ENCODE measurements at regions not wholly inside any gene's neighbourhood (a gene's known extent, or its start where the extent isn't known, plus 50 kb on each side); places are given as distances from the start of the nearest gene placed in this dataset.
A peak's percentile ranks its signal among the peaks of the same experiment; 100 is the strongest.

DNA sequence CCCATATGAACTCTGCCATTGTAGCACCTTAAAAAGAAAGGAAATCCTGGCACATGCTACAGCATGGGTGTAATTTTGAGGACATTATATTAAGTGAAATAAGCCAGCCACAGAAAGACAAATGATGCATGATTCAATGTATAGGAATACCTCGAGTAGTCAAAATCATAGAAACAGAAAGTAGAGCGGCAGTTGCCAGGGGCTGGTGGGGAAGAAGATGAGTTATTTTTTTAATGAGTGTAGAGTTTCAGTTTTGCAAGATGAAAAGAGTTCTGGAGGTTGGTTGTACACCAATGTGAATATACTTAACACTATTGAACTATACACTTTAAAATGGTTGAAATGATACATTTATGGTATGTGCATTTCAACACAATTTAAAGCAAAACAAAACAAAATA lies 133.0 kb downstream of the ZDHHC21 start:
- DNase-seq: no peak

DNA sequence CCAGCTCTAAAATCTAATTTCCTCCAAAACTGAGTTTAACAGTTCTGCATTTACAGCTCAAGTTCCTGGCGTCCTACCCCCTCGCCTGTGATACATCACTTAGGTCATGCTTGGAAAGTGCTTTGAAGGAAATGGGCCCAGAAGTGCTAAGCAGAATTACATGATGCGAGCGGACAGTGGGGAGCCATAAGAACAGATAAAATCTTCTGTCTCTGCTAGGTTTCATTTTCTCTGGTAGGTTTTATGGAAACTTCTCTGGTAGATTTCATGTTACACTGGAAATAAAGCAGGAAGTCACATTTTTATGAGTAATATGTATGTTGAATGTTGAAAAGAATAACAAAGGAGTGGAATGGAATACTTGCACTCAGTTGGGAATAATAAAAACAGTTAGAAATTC lies 138.3 kb downstream of the ZDHHC21 start:
- no peak for DNase-seq

DNA sequence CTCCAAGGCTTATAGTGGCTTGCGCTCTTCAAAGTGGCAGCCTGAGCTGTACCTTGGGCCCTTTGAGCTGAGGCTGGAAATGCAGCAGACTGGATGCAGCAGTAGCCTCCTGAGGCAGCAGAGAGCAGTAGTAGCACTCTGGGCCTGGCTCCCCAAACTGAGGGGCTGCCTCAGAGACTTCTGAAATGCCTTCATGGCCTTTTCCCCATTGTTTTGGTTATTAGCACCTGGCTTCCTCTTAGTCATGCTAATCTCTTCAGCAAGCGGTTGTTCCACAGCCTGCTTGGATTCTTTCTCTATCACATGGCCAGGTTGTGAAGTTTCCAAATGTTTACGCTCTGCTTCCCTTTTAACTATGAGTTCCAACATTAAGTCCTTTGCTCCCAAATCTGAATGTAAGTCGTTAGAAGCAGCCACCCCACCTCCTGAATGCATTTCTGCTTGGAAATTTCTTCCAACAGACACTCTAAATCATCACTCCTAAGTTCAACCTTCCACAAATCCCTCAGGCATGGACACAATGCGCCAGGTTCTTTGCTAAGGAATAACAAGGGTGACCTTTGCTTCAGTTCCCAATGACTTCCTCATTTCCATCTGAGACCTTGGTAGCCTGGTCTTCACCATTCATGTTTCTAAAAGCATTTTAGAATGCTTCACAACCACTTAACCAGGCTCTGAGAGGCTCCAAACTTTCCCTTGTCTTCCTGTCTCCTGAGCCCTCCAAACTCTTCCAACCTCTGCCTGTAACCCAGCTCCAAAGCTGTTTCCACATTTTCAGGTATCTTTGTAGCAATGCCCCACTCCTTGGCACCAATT lies 145.8 kb downstream of the ZDHHC21 start:
- DNase-seq: no peak

DNA sequence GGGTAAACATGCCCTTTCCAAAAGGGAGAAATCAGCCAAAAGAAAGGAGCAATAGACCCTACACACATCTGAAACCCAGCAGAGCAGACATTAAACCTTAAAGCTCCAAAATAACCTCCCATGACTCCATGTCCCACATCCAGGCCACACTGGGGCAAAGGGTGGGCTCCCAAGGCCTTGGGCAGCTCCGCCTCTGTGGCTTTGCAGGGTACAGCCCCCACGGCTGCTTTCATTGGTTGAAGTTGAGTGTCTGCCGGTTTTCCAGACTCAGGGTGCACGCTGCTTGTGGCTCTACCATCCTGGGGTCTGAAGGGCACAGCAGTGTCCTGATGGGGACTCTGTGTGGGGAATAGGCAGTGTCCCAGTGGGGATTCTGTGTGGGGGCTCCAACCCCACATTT lies 146.5 kb downstream of the ZDHHC21 start:
- no peak for DNase-seq

DNA sequence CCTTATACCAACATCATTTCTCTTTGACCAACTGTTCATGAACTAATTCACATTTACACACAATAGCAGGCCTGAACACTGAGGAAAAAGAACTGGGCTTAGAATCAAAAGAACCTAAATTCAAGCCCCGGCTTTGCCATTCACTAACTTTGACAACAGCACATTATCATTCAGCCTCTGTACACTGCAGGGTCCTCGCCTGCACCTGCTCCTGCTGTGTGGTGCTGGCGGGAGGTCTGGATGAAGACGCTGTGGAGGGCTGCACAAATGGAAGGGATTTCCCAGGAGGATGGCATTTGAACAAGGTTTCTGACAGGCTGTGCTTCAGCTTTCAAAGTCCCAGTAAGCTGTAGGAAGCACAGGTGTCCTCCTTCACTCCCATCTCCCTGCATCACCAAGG lies 151.2 kb downstream of the ZDHHC21 start:
- peak; percentile 43 for DNase-seq

DNA sequence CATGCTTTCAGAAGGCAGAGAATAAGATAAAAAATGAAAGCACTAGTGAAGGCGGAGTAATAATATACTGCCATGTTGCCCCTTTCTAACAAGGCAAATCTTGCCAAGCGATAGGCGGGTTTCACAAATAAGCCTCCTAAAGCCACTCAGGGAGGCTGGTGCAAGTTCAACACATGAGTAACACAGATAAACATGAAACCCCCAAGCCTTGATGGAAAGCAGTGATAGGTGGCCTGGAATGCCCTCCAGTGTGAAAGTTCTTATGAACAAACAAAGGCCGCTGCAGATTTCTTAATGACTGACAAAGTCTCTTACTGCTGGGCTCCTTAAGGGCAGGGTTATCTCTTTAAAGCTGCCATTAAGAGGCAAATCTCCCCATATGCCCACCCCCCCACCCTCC lies 154.7 kb downstream of the ZDHHC21 start:
- DNase-seq: no peak

DNA sequence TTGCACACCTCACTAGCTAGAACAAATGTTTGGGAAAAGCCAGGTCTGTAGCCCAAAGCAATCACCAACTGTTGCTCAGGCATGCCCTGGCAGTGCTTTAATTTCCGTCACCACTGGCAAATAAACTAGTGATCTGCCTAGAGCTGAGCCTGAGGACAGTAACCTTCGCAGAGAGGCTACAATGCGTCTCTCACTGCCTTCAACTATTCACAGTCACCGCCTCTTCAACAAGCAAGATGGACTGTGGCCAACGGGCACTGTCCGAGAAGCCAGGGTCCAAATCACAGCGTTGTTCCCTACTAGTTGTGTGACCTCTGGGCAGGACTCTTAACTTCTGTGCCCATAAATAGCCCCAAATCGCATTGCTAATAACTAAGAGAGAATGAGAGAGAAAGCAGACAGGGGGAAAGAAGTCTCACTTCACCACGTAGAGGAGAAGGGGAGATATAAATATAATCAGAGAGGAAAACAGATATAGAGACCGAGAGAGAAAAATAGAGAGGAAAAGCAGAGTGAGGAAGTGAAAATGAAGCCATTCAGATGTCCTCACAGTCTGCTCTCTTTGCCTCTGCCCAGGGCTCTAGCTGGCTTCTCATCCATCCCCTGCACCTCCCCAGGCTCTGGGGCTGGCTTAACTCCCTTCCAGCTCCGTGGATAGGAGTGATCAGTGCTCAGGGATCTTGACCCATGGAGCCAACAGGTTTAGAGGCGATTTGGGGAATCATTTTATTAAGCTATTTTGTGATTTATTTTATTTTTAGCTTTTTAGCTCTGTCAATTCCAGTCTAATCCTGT lies 157.9 kb downstream of the ZDHHC21 start:
- no peak for DNase-seq

DNA sequence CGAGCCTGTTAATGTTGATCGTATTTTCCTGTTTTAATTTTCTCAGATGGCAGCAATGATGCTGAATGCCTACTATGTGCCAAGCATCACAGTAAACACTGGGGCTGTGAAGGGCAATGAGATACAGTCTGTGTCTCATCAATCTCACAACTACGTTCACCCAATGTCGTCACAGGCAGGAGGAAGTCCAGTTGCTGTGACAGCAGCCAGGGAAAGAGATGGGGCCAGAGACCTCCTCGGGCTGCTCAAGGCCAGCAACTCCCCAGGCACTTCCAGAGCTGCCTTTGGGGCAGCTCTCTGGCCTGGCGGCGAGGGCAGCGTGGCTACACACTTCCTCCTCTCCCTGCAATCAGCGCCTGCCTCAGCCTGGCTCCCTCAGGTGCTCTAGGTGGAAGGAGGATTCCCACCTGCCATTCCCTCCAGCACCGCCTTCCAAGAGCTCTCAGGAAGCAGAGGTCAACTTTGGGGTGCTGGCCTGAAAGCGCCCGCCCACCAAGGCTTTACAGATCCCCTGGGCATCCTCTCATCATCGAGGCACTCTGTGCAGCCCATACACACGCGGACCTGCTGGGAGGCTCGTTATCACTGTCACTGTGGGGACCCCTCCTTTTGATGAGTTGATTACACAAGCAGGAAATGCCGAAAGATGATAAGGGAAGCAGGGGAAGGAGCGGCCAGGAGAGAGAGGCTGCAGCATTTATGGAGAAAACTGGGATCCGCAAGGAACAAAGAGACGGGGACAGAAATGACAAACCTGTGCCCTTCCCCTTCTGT lies 159.2 kb downstream of the ZDHHC21 start:
- no peak for DNase-seq

DNA sequence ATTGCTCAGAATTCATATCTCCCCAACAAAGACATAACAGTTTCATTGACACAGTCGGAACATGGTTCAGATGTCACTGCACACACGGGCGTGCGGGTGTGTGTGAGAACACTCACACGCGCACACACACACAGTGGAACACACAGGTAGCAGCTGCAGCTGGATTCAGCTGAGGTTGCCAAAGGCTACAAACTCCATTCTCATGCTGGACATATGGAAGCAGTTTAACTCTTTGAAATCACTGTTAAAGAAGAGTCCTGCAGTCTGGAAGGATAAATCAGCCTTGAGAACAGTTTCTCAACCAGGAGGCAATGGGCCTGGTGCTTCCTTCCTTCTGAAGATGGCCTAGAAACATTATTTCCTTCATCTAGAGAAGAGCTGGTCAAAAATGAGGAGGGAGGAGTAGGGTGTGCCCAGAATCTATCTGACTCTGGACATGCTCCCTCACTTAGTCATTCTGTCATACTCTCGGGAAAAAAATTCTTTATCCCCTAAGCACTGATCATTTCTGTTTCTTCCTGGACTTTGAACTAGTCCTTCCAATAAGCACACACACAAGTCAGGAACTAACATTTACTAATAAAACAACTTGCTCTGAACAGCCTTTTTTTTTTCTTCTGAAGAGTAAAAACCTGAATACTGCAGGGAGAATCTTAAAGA lies 160.6 kb downstream of the ZDHHC21 start:
- DNase-seq: no peak

DNA sequence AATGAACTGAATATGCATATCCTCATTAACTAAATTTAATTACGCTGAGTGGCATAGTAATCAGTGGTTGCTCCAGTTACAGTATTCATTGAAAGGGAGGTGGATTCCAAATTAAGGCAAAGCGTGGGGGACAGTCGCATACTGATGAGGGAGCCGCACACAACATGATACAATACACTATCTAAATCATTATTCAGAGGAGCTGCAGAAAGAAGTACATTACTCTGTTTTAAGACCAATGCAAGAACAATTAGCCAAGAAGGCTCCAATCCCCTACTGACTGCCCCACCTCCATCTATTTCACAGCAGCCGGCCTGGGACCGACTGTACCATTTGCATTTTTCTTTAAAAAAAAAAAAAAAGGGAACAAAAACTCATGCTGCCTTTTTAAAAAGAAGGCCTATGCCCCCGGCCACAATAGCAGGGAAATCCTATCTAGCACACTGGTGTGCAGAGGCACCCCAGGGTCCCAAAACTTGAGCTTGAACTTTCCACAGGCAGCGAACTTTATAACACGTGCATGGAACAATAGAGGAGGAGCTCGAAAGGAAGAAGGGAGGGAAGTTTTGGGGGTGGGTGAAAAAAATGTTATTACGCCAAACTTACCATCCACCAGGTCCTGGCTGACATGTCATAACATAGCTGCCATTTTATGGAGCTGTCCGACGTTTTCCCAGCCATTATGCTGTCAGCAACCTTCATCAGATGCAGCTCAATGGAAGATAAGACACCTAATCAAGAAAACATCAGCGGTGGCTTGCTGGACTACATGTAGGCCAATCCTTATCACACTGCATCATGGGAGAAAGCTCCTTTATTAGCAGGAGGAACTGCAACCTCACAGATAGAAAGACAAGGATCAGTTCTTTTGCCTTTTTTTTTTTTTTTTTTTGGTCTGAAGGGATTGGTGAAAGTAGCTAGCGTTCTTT lies 161.6 kb downstream of the ZDHHC21 start:
- no peak for DNase-seq

DNA sequence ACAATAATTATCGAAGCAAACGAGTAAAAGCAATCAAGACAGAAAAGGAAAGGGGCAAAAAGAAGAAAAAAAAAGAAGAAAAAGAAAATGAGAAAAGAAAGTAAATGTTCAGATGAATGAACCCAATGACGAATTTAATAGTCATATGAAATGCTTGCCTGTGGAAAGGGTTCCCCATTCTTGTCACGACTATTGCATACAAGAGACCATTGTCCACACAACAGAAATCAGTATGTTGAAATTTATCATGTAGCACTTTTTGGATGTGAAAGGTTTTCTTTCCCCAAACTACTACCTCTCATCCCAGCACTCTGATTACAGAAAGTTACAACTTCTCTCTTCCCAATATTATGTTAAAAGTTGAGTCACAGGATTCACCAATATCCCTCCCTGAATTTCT lies 162.4 kb downstream of the ZDHHC21 start:
- no peak for DNase-seq

DNA sequence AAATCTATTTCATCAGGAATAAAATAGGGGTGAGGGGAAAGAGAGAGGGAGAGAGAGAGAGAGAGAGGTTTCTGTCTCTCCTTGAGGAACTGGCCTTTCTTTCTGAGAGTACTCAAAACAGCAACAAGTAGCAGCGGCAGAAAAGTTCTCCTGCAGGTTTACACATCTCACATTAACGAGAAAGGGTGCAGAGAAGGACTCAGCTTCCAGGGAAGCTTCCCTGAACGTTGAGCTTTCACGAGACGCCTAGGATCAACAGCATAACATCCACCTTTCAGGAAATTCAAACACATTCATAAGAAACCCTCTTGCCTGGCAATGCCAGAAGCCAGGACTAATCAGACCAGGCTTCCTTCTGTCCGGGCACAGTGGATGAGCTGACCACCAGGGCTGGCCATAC lies 162.9 kb downstream of the ZDHHC21 start:
- DNase-seq: no peak

DNA sequence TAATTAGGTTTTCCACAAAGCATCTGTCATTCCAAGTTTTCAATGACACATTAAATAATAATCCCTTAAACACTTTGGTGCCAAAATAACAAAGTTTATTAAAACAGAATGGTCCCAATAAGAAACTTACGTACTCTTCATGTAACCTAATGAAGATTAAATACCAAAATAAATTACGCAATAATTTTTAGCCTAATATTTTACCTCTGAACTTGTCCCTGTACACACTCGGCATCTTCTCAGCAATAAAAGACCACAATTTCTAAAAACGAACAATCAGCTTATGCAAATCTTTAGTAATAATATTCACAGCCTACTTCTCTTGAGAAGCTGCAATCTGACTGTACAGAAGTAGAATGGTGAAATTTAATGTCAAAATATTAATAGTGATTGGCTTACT lies 163.6 kb downstream of the ZDHHC21 start:
- DNase-seq: no peak

DNA sequence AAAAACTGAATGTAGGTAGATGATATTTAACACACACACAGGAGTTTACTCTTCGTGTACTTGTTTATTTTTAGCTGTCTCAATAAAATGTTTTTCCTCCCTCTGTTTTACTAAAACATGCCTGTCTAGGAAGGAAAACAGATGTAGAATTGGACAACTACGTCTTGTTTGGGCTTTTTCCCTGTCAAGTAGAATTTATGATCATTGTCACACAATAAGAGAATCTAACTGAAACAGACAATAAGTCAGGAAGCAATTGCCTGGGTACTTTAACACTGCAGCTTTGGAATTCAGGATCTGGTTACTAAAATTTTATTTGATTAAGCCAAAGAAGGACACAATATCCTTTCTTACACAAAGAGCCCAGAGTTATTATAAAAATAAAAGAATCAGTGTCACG lies 164.2 kb downstream of the ZDHHC21 start:
- no peak for DNase-seq

DNA sequence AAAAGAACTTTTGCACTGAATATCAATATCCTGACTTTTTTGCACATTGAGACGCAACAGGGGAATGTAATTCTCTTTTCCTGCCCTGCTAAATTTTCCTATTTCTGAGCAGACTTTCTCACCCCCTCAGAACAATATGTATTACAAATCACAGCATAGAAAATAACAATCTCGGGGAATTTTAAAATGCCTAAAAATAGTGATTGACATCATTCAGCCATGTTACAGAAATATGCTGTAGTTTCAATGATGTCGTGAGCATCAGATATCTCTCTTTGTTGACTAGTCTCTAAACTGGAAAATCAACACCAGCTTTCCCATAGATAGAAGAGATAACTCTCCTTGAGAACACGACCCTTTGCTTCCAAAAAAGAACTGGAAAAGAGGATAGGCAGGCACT lies 166.7 kb downstream of the ZDHHC21 start:
- no peak for DNase-seq

DNA sequence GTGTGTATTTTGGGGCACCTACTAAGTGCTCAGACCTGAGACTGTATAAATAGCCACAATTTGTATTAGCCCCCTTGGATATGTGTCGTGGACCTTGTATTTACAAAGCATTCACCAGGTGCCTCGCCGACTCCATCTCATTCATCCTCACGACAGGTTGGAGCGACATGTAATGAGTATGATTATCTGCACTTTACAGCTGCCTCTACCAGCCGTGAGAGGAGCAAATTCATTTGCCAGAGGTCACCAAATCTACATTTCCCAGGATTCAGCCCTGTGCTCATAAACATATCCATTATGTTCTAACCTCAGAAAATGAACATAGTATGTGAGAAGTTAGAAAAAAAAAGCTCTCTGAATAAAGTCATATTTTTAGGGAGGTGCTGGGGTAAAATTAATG lies 167.4 kb downstream of the ZDHHC21 start:
- DNase-seq: no peak

DNA sequence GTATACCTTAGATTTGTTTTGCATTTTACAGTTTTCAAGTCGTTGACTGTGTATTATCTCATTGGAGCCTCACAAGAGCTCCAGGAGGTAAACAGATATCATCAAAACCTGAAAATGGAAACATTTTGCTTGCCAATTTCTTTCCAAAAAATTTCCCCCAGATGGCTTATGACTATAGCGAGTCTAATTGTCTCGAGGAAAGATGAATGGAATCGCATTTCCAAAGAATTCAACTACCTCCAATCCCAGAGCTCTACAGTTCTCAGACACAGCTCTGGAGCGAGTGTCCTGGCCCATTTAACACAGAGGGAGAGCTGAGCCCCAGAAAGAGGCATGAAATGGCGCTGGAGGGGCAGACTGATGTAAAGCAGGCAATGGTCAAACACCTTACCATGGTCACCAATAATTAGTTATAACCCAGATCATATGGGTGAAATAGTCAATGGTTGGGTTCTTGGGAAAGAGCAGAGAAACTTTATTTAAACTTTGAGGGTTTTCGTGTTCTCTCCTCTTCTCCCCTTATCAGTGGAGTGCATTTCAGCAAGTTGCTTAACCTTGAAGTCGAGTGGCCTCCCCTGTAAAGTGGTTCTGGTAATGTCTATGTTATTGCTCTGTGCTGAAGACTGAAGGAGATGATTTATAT lies 168.2 kb downstream of the ZDHHC21 start:
- DNase-seq: no peak

DNA sequence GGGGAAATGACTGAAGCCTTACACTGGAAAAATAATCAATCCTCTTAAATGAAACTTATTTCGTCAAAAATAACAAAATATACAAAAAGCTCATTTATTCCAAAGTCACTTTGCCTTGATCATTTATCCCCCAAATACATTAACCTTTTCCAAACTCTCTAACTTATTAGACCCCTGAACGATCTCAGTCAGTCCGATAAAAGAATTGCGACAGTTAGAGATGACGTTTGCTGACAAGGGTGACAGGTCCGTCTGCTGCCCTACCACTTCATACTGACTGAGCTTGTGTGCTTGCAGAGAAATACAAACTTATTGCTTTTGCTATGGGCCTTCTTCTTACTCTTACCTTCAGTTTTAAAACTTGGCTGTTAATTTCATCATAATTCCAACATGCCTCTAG lies 169.7 kb downstream of the ZDHHC21 start:
- no peak for DNase-seq

DNA sequence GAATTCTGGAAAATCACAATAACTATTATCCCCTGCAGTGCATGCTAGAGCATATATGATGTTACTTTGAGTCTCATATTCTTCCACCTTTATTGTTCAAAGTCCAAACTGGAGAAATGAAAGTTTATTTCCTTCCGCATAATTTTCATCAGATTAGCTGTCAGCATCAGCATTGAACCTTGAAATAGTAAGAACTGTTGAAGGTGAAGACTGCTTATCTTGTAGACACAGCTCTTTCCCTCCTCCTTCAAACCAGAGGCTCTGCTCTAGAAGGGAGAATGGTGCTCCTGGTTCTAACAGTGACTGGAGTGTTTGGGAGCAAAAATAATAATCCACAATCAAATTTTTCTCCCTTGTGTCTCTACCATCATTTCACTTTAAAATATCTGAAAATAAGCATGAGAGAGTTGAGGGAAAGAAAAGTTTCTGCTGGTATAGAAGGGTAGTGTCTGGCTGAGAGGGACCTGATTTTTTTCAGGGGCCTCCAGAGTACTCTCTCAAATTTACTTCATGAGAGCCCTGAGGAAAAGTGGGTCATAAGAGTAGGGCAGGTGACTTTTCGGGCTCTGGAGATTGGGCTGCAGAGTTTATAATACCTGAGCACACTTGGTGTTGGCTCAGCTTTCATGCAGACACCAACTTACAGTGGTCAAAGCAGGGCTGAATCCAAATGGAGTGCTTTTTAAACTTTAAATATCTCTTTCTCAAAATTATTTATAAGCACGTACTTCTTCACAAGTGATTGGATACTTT lies 170.4 kb downstream of the ZDHHC21 start:
- no peak for DNase-seq

DNA sequence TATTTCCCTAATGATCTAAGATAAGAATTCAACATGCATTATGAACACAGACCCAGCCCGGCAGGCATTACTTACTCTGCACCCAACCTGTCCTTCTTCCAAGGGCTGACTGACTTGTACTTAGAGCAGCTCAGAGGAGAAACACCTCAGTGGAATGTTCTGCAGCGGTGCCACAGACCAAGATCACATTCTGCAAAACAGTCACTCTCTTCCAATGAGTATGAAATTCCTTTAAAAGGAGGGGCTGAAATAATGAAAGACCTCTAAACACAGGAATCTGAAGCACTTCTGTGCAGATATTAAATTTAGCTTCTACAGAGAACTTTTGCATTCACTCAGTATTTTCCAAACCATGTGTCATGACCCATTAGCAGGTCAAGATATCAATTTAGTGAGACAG lies 172.9 kb downstream of the ZDHHC21 start:
- DNase-seq: no peak
